Small intestine (tissue), 7 donors: ENCODE measurements at regions not wholly inside any gene's neighbourhood (a gene's known extent, or its start where the extent isn't known, plus 50 kb on each side); places are given as distances from the start of the nearest gene placed in this dataset.

ENCODE experiments used
- DNase-seq, 2 donors: peaks; one replicate each; pipeline versions ENCODE4 v3.0.0 to v3.0.0-alpha.2; 2013
- FAIRE-seq: peaks from 2 replicates; lab custom pipeline; 2012; peaks lifted over from hg19 to GRCh38; lab: Jason Lieb, UNC
- H3K27ac ChIP-seq, 3 donors: one replicate each; pipeline ENCODE4 v1.5.1; 2013; ENCODE audit warnings: low read length in 2 of 3, mild to moderate bottlenecking in 2 of 3, control low read depth in 1 of 3, inconsistent platforms in 1 of 3, low read depth in 1 of 3, moderate library complexity in 1 of 3
- H3K27me3 ChIP-seq, 3 donors: one replicate each; pipeline ENCODE4 v1.6.1; 2013; ENCODE audit warnings: low read length in 3 of 3, inconsistent platforms in 1 of 3; ENCODE audit not compliant: control insufficient read depth in 3 of 3, insufficient read depth in 3 of 3
- H3K36me3 ChIP-seq, 3 donors: one replicate each; pipeline ENCODE4 v1.6.1; 2013; ENCODE audit warnings: low read length in 3 of 3, inconsistent platforms in 1 of 3, low read depth in 1 of 3, mild to moderate bottlenecking in 1 of 3, moderate library complexity in 1 of 3; ENCODE audit not compliant: control insufficient read depth in 3 of 3, insufficient read depth in 2 of 3
- H3K4me1 ChIP-seq, 3 donors: one replicate each; pipeline ENCODE4 v1.6.1; 2013; ENCODE audit warnings: low read length in 2 of 3, inconsistent platforms in 1 of 3, low read depth in 1 of 3, mild to moderate bottlenecking in 1 of 3, moderate library complexity in 1 of 3; ENCODE audit not compliant: control insufficient read depth in 3 of 3, insufficient read depth in 2 of 3
- H3K4me3 ChIP-seq, 3 donors: one replicate each; pipeline ENCODE4 v1.5.1; 2013; ENCODE audit warnings: low read length in 3 of 3, control low read depth in 1 of 3, inconsistent platforms in 1 of 3, low read depth in 1 of 3, mild to moderate bottlenecking in 1 of 3, moderate library complexity in 1 of 3
- H3K9me3 ChIP-seq, 2 donors: one replicate each; pipeline ENCODE4 v1.6.1; 2013; ENCODE audit warnings: low read depth in 1 of 2, low read length in 1 of 2; ENCODE audit not compliant: control insufficient read depth in 2 of 2, insufficient read depth in 1 of 2
- WGBS, 3 donors: extraction: QIAGEN DNeasy Blood & Tissue Kit; methylation state at CpG; one replicate each; pipeline ENCODE4 v1.1.7; 2013; 5-methylcytosine and 5-hydroxymethylcytosine counted together
- donor health status: healthy with polysubstance abuse.
- donor health status: control.
- donor health status: control.
- donor health status: Bipolar disorder and iron deficiency.
- donor health status: healthy.

DNA sequence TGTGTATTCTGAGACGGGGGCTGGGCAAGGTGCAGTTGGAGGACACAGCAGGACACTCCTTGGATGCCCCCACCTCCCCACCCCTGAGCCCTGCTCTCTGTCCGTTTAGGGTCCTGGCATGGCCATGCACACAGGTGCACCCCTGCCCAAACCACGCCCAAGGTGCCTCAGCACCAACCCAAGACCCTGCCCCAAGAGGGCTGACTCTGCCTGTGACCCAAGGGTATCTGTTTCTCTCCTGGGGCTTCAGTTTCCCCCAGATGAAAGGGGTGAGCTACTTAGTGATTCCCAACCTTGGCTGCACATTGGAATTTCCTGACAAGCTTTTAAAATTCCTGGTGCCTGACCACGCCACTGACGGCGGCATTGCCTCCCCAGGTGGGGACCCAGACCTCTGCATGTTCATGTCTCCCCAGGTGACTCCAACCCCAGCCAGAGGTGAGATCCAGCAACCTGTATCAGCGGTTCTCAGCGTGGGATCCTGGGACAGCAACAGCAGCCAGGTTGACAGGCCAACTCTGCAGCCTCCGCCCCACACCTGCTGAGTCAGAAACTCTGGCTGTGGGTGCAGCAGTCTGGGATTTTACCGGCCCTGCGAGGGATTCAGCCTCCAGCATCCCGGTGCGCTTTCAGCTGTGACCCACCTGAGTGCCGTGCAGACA is 483.4 kb downstream of the NPHP4 start:
- Histone ChIP-seq H3K27ac (no peak overlapping the region), H3K27me3 (peaks cover 0 to 3% (median 0%) of the 10 kb centered on the region in 3 donors), H3K9me3 (no peaks in the 10 kb centered on the region), H3K4me3 (no peak overlapping the region), H3K36me3 (no peaks in the 10 kb centered on the region), H3K4me1 (no peaks in the 10 kb centered on the region)
- WGBS, 3 donors: 57 to 78% (median 67%) methylated on average over 14 of the region's 14 CpGs
- FAIRE-seq (no peak), DNase-seq (no peak)

DNA sequence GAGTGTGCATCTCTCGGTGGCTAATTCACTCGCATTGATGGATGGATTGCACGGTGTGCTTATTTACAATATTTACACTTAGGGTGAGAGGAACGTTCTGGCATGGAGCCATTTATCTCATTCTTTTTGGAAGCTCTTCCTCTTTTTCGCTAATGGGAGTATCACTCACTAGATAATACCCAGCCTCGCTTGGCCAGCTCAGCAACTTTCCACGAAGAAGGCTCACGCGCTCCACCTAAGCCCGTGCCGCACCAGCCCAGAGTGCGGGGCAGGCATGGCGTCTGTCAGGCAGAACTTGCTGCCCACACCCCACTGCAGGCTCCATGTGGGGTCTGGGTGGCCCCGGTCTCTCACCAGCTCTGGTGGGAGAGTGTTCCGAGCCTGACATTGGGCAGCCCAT is 484.9 kb downstream of the NPHP4 start:
- no peak for FAIRE-seq
- H3K4me1 ChIP-seq: no peaks in the 10 kb centered on the region
- H3K27ac ChIP-seq: no peak overlapping the region
- 60 to 75% (median 63%) methylated on average over 15 of the region's 15 CpGs for WGBS, 3 donors
- DNase-seq: no peak
- H3K27me3 ChIP-seq: peaks cover 0 to 3% (median 0%) of the 10 kb centered on the region in 3 donors
- no peak overlapping the region for H3K4me3 ChIP-seq
- no peaks in the 10 kb centered on the region for H3K36me3 ChIP-seq
- no peaks in the 10 kb centered on the region for H3K9me3 ChIP-seq

DNA sequence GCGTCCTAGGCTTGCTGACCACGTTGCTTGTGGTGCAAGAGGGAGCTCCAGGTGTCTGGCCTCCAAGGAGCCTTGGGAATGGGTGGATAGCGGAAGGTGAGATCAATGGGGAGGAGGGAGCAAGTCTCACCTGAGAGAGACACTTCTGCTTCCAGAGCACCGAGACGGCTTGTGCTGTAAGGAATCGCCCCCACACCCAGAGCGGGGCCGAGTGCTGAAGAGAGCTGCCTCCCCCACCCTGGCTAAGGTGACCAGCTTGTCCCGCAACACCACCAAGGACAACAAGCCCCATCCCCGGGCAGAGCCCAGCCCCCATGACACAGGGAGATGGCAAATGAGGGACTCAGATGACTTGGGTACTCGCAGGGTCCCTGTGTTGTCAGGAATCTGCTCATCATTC is 485.6 kb downstream of the NPHP4 start:
- FAIRE-seq (no peak), DNase-seq (no peak)
- H3K9me3 ChIP-seq: no peaks in the 10 kb centered on the region
- no peaks in the 10 kb centered on the region for H3K4me1 ChIP-seq
- no peak overlapping the region for H3K27ac ChIP-seq
- no peak overlapping the region for H3K4me3 ChIP-seq
- H3K27me3 ChIP-seq: peaks cover 0 to 3% (median 0%) of the 10 kb centered on the region in 3 donors
- 78 to 89% (median 81%) methylated on average over 10 to 11 of the region's 11 CpGs for WGBS, 3 donors
- H3K36me3 ChIP-seq: no peaks in the 10 kb centered on the region

DNA sequence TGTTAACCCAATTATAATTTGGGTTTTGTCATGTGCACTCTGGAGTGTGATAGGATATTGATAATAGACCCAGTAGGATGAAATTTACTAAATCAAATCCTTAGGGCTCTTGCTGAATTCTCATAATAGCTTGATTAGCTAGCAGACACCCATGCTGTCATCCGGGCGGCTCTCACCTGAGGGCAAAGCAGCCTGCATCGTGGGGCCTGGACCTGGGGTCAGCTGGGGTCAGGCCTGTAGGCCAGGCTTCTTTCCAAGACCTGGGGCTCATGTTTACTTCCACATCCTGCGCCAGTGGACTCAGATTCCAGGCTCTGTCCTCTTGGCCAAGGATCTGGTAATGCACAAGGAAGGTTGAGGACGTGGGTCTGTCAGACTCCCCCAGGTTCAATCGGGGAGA is 486.3 kb downstream of the NPHP4 start:
- Histone ChIP-seq H3K4me1 (no peaks in the 10 kb centered on the region), H3K9me3 (no peaks in the 10 kb centered on the region), H3K27ac (no peak overlapping the region), H3K27me3 (peaks cover 0 to 3% (median 0%) of the 10 kb centered on the region in 3 donors), H3K36me3 (no peaks in the 10 kb centered on the region), H3K4me3 (no peak overlapping the region)
- 60 to 70% (median 60%) methylated on average over 6 of the region's 6 CpGs for WGBS, 3 donors
- DNase-seq (no peak), FAIRE-seq (no peak)

DNA sequence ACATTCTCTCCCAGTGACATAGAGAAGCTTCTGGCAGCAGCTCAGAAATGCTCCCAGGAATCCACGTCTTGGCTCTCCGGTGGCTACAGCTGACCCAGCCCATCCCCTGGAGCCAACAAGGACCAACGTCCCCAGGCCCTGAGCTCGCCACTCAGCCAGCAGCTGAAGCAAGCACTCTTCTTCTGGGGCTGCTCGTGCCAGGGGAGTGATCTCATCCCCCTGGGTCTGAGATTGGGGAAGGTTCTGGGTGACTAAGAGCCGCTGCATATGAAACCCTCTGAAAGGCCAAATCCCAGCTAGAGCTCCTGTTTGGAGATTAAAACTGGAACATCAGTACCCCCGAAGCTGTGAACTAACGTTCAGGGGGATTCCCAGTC is 487.9 kb downstream of the NPHP4 start:
- Histone ChIP-seq H3K27ac (no peak overlapping the region), H3K36me3 (no peaks in the 10 kb centered on the region), H3K4me3 (no peak overlapping the region), H3K4me1 (no peaks in the 10 kb centered on the region), H3K9me3 (no peaks in the 10 kb centered on the region), H3K27me3 (peaks cover 0 to 3% (median 0%) of the 10 kb centered on the region in 3 donors)
- no peak for DNase-seq
- no peak for FAIRE-seq
- 58 to 61% (median 61%) methylated on average over 8 of the region's 8 CpGs for WGBS, 3 donors

DNA sequence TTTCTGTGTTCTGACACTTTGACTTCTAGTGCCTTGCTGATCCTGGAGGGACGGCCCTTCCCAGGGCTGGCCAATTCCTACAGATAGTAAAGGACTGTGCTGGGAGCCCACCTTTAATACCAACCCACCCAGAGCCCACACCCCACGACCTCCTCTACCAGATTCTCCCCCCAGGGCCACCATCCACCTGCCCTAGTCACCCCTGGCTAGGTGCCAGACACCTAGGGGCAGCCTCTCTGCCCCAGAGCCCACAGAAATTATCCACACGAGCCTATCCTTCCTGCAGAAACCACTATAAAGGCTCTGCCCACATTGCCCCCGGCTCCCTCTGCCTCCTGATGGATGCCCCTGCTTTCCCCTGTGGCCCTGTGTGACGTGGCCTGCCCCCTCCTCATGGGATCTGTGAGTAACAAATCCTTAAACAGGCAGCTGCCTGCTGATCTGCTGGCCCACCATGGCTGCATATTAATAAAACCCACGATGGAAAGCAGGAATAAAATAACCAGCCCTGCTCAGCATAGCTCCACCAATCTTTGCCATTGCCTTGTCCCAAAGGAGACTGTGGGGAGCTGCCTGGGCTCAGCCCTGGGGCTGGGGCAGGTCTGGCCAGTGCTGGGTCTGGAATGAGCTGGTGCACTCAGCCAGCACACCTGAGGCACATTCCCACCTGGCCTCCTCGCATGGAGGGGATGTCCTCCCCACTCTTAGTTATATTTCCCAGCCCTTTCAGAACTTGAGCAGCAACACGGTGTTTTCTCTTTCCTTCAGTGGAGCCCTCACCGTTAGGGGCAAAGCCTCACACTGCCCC is 488.5 kb downstream of the NPHP4 start:
- no peak for DNase-seq
- Histone ChIP-seq H3K36me3 (no peaks in the 10 kb centered on the region), H3K9me3 (no peaks in the 10 kb centered on the region), H3K4me3 (no peak overlapping the region), H3K27me3 (peaks cover 0 to 3% (median 0%) of the 10 kb centered on the region in 3 donors), H3K4me1 (no peaks in the 10 kb centered on the region), H3K27ac (no peak overlapping the region)
- FAIRE-seq: no peak
- 39 to 56% (median 52%) methylated on average over 9 of the region's 9 CpGs for WGBS, 3 donors

DNA sequence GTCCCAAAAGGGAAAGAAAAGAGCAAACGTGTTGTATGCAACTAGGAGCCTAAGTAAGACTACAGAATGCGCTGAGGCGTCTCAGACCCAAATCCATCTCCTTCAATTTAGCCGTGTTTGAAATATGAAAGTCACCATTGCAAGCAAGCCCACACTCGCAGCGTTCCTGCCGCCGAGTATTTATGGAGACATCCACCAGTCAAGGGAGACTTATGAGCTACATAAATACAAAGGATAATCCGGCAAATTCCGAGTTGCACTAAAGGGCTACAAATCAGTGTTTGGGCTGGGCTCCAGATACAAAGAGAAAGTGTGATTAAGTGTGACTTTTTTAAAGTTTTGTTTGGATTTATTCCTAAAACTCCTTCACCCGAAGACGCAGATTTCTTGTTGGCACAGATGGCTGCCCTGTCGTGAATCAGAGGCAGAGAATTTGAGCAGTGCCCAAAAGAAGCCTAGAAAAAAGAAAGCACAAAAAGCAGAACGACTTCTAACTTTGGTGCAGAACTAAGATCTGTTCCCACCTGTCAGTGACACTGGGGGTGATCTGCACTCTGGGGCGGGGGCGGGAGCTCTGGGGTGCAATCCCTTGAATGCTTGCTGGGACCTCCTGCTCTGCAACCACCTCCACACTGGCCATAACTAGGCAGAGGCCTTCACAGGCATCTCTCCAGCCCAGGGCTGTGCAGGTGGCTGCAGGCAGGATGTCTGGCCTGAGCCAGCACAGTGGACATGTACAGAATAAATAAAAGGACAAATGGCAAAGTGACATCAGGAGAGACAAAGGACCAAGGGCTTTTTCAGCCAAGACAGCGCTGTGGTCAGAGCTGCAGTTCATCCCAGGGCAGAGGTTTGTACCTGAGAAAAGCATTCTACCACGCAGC is 489.7 kb downstream of the NPHP4 start:
- no peaks in the 10 kb centered on the region for H3K4me1 ChIP-seq
- 73 to 82% (median 77%) methylated on average over 18 of the region's 18 CpGs for WGBS, 3 donors
- no peak overlapping the region for H3K27ac ChIP-seq
- H3K36me3 ChIP-seq: no peaks in the 10 kb centered on the region
- peaks cover 0 to 3% (median 0%) of the 10 kb centered on the region in 3 donors for H3K27me3 ChIP-seq
- no peak for DNase-seq
- no peak for FAIRE-seq
- H3K4me3 ChIP-seq: no peak overlapping the region
- H3K9me3 ChIP-seq: no peaks in the 10 kb centered on the region
